ENCODE measurements at regions not wholly inside any gene's neighbourhood (a gene's known extent, or its start where the extent isn't known, plus 50 kb on each side); places are given as distances from the start of the nearest gene placed in this dataset.

DNA sequence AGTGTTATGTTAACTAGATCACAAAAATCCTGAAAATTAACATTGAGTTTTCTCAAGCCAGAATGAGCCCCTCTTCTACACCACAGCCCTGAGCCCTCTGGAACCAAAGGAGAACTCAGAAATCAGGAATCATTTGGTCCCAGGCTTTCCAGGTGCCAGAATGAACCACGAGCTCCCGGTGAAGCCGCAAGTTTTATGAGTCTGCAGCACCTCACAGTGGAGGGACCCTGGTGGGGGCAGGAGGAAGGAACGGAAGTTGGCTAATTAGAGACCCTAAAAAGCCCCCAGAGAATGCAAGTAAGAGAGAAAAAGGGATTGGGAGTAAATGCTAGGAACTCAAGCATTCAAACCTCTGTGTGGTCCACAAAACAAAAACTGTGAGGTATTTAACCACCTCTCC, 52.9 kb upstream of the BCL2L14 start:
- intact Hi-C loops (cut with DNase I; ENCODE audit: low total_unique reads) (no loop called here), in situ Hi-C loops (cut with MboI; ENCODE audit: low pct_ligation_motif_present in 1 of 4, low pct_unique_long_range_greater_than_20kb in 1 of 4, low sequenced_read_pairs in 3 of 4) (no loop called here)
- WGBS, 2 donors (ENCODE audit: low coverage in 1 of 2) = 60 to 84% methylated on average over 4 of the region's 4 CpGs
- H3K4me1 ChIP-seq = no peaks in the 10 kb centered on the region
- no peak for DNase-seq
- no peaks in the 10 kb centered on the region for H3K9me3 ChIP-seq
- no peaks in the 10 kb centered on the region for H3K36me3 ChIP-seq
- no peak overlapping the region for H3K4me3 ChIP-seq
- H3K27me3 ChIP-seq = no peaks in the 10 kb centered on the region
- TF ChIP-seq POLR2A (IDR thresholded peaks at IDR 0.05) = no peak
- TF ChIP-seq, protein P1, sequence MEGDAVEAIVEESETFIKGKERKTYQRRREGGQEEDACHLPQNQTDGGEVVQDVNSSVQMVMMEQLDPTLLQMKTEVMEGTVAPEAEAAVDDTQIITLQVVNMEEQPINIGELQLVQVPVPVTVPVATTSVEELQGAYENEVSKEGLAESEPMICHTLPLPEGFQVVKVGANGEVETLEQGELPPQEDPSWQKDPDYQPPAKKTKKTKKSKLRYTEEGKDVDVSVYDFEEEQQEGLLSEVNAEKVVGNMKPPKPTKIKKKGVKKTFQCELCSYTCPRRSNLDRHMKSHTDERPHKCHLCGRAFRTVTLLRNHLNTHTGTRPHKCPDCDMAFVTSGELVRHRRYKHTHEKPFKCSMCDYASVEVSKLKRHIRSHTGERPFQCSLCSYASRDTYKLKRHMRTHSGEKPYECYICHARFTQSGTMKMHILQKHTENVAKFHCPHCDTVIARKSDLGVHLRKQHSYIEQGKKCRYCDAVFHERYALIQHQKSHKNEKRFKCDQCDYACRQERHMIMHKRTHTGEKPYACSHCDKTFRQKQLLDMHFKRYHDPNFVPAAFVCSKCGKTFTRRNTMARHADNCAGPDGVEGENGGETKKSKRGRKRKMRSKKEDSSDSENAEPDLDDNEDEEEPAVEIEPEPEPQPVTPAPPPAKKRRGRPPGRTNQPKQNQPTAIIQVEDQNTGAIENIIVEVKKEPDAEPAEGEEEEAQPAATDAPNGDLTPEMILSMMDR (IDR thresholded peaks at IDR 0.05) = no peak
- H3K27ac ChIP-seq = no peak overlapping the region

DNA sequence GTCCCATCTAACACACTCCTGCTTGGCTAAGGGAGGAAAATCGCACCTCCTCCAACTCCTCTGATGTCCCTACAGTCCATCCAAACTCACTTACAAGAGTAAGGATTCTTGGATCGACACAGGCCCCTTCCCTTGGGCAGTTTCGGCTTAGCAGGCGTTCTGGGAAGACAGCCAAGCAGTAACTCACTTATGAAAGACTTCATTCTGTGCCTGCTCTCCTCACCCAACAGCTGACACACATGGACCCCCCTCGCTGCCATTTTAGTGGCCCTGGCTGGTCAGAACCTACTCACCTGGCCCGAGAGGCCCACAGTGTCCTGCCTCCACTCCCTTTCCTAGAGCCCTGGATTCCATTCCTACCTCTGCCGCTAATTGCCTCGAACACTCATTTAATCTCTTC, 52.3 kb upstream of the BCL2L14 start:
- Histone ChIP-seq H3K36me3 (no peaks in the 10 kb centered on the region), H3K4me1 (no peaks in the 10 kb centered on the region), H3K4me3 (no peak overlapping the region), H3K9me3 (no peaks in the 10 kb centered on the region), H3K27me3 (no peaks in the 10 kb centered on the region), H3K27ac (no peak overlapping the region)
- TF ChIP-seq, protein P1 (IDR thresholded peaks at IDR 0.05) = no peak
- TF ChIP-seq EP300 (IDR thresholded peaks at IDR 0.05; ENCODE audit: low read depth) = no peak
- TF ChIP-seq POLR2A (IDR thresholded peaks at IDR 0.05) = no peak
- TF ChIP-seq POLR2AphosphoS5 (IDR thresholded peaks at IDR 0.05) = no peak
- intact Hi-C loops (cut with DNase I; ENCODE audit: low total_unique reads) (no loop called here), in situ Hi-C loops (cut with MboI; ENCODE audit: low pct_ligation_motif_present in 1 of 4, low pct_unique_long_range_greater_than_20kb in 1 of 4, low sequenced_read_pairs in 3 of 4) (no loop called here)
- DNase-seq = no peak
- WGBS, 2 donors (ENCODE audit: low coverage in 1 of 2) = 76 to 100% methylated on average over 1 to 8 of the region's 8 CpGs

DNA sequence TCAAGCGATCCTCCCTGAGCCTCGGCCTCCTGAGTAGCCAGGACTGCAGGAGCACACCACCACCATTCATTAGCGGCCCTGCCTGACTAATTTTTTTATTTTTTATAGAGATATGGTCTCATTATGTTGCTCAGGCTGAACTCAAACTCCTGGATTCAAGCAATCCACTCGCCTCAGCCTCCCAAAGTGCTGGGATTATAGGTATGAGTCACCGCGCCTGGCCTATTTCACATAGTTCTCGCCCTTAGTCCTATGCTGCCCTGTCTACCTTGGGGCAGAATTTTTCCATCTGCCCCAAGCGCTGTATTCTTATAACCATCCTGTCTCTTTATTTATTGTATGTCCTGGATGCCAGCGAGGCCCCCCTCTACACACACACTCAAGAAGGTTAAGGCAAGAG, 50.9 kb upstream of the BCL2L14 start:
- no peak for DNase-seq
- intact Hi-C loops (cut with DNase I; ENCODE audit: low total_unique reads) = no loop called here
- no peak overlapping the region for H3K27ac ChIP-seq
- TF ChIP-seq, protein P1 (IDR thresholded peaks at IDR 0.05) = no peak
- TF ChIP-seq EP300 (IDR thresholded peaks at IDR 0.05; ENCODE audit: low read depth) (no peak), POLR2A (IDR thresholded peaks at IDR 0.05) (no peak), POLR2AphosphoS5 (IDR thresholded peaks at IDR 0.05) (no peak)
- no peak overlapping the region for H3K4me3 ChIP-seq
- WGBS, 2 donors (ENCODE audit: low coverage in 1 of 2) = 80 to 95% methylated on average over 1 to 9 of the region's 9 CpGs
- in situ Hi-C loops (cut with MboI; ENCODE audit: low pct_ligation_motif_present in 1 of 4, low pct_unique_long_range_greater_than_20kb in 1 of 4, low sequenced_read_pairs in 3 of 4) = no loop called here
- no peaks in the 10 kb centered on the region for H3K27me3 ChIP-seq
- H3K4me1 ChIP-seq = peaks cover 0 to 4% (median under 1%) of the 10 kb centered on the region in 4 donors
- no peaks in the 10 kb centered on the region for H3K9me3 ChIP-seq
- no peaks in the 10 kb centered on the region for H3K36me3 ChIP-seq

DNA sequence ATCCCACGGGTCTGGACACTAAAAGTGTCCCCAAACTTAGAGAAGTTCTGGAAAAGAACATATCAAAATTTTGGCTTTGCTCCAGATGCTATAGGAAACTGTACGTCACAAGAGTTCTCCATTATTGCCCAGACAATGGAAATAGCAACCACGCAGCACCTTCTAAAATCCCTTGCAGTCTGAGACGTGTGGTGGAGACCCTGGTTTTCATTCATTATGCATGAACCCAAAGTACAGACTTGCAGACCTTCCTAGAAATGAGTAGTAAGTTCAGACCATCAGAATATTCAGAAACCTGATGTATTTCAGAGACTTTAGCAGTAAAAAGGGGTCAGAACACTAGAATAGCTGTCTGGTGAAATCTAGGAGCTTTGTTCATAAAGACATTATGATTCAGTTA, 50.0 kb upstream of the BCL2L14 start:
- 67 to 76% methylated on average over 3 to 4 of the region's 4 CpGs for WGBS, 2 donors (ENCODE audit: low coverage in 1 of 2)
- TF ChIP-seq POLR2A (IDR thresholded peaks at IDR 0.05) (no peak), POLR2AphosphoS5 (IDR thresholded peaks at IDR 0.05) (no peak), EP300 (IDR thresholded peaks at IDR 0.05; ENCODE audit: low read depth) (no peak)
- TF ChIP-seq, protein P1 (IDR thresholded peaks at IDR 0.05) = no peak
- Histone ChIP-seq H3K27ac (no peak overlapping the region), H3K27me3 (no peaks in the 10 kb centered on the region), H3K4me3 (no peak overlapping the region), H3K36me3 (no peaks in the 10 kb centered on the region), H3K9me3 (no peaks in the 10 kb centered on the region), H3K4me1 (peaks cover 0 to 12% (median 9%) of the 10 kb centered on the region in 4 donors)
- in situ Hi-C loops (cut with MboI; ENCODE audit: low pct_ligation_motif_present in 1 of 4, low pct_unique_long_range_greater_than_20kb in 1 of 4, low sequenced_read_pairs in 3 of 4) = no loop called here
- no peak for DNase-seq
- intact Hi-C loops (cut with DNase I; ENCODE audit: low total_unique reads) = no loop called here
